ENCODE measurements at regions not wholly inside any gene's neighbourhood (a gene's known extent, or its start where the extent isn't known, plus 50 kb on each side); places are given as distances from the start of the nearest gene placed in this dataset.

DNA sequence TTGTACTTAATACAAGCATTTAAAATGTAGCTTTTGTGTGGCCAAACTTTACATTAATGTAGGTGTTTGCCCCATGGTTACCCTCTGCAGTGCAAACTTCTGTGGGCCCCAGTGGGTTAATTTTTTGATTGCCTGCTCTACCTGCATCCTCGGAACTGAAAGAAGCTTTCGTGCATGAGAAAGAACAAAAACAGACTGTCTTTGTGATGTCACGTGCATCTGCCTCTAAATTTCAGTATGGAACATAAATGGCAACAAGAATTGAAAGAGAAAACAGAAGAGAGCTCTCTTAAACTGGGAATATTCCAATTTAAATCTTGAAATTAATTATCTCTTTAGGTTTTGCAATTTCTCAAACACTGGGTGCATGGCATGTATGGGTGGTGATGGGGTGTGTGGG is 182.4 kb upstream of the LCORL start:
- TF ChIP-seq, protein P1, sequence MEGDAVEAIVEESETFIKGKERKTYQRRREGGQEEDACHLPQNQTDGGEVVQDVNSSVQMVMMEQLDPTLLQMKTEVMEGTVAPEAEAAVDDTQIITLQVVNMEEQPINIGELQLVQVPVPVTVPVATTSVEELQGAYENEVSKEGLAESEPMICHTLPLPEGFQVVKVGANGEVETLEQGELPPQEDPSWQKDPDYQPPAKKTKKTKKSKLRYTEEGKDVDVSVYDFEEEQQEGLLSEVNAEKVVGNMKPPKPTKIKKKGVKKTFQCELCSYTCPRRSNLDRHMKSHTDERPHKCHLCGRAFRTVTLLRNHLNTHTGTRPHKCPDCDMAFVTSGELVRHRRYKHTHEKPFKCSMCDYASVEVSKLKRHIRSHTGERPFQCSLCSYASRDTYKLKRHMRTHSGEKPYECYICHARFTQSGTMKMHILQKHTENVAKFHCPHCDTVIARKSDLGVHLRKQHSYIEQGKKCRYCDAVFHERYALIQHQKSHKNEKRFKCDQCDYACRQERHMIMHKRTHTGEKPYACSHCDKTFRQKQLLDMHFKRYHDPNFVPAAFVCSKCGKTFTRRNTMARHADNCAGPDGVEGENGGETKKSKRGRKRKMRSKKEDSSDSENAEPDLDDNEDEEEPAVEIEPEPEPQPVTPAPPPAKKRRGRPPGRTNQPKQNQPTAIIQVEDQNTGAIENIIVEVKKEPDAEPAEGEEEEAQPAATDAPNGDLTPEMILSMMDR (IDR thresholded peaks at IDR 0.05 in 2 of 3, conservative IDR thresholded peaks at IDR 0.05 in 1 of 3; ENCODE audit: control insufficient read depth in 2 of 3, extremely low read depth in 1 of 3, insufficient read depth in 1 of 3, low read depth in 3 of 3, low read length in 3 of 3): no peak
- TF ChIP-seq, protein P2, sequence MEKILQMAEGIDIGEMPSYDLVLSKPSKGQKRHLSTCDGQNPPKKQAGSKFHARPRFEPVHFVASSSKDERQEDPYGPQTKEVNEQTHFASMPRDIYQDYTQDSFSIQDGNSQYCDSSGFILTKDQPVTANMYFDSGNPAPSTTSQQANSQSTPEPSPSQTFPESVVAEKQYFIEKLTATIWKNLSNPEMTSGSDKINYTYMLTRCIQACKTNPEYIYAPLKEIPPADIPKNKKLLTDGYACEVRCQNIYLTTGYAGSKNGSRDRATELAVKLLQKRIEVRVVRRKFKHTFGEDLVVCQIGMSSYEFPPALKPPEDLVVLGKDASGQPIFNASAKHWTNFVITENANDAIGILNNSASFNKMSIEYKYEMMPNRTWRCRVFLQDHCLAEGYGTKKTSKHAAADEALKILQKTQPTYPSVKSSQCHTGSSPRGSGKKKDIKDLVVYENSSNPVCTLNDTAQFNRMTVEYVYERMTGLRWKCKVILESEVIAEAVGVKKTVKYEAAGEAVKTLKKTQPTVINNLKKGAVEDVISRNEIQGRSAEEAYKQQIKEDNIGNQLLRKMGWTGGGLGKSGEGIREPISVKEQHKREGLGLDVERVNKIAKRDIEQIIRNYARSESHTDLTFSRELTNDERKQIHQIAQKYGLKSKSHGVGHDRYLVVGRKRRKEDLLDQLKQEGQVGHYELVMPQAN (conservative IDR thresholded peaks at IDR 0.05): no peak
- TF ChIP-seq SMC3 (IDR thresholded peaks at IDR 0.05; ENCODE audit: borderline replicate concordance, low read length): no peak
- TF ChIP-seq MXI1 (IDR thresholded peaks at IDR 0.05; ENCODE audit: low read depth, low read length): no peak
- TF ChIP-seq CHD1 (IDR thresholded peaks at IDR 0.05; ENCODE audit: low read depth, low read length): no peak
- no peak for TF ChIP-seq EZH2 (IDR thresholded peaks at IDR 0.05; ENCODE audit: borderline replicate concordance, control insufficient read depth, low read depth, low read length)
- no peak for TF ChIP-seq RAD21 (IDR thresholded peaks at IDR 0.05; ENCODE audit: insufficient read depth, low read depth, low read length)
- TF ChIP-seq CHD2 (IDR thresholded peaks at IDR 0.05; ENCODE audit: borderline replicate concordance, low read depth, low read length): no peak
- no peak for TF ChIP-seq RFX5 (IDR thresholded peaks at IDR 0.05; ENCODE audit: low read depth, low read length)
- no peak for TF ChIP-seq NFXL1 (IDR thresholded peaks at IDR 0.05; ENCODE audit: borderline replicate concordance)
- no peak for TF ChIP-seq TARDBP (IDR thresholded peaks at IDR 0.05; ENCODE audit: borderline replicate concordance)

Data from GM12878 (cell line).